HepG2 (cell line): ENCODE measurements at regions not wholly inside any gene's neighbourhood (a gene's known extent, or its start where the extent isn't known, plus 50 kb on each side); places are given as distances from the start of the nearest gene placed in this dataset.

ENCODE experiments used
- EP300 ChIP-seq, 3 experiments: sonication (generic) in 1 of 3; formaldehyde crosslinking in 1 of 3; IDR thresholded peaks; 2 replicates each; pipeline versions ENCODE4 v1.5.1 to v1.6.1; 2011 to 2020; ENCODE audit warnings: low read depth in 2 of 3, low read length in 2 of 3, borderline replicate concordance in 1 of 3, improper control_type of control experiment in 1 of 3, mild to moderate bottlenecking in 1 of 3, missing genetic modification reagents in 1 of 3, moderate library complexity in 1 of 3
- SMC3 ChIP-seq: IDR thresholded peaks from 2 replicates; pipeline ENCODE4 v1.6.1; 2011; ENCODE audit warnings: low read length, improper control_type of control experiment

- TF ChIP-seq SMC3 = no peak
- no peak for TF ChIP-seq EP300 (IDR thresholded peaks at IDR 0.05; ENCODE audit: low read depth in 2 of 2, low read length in 2 of 2)
- no peak for TF ChIP-seq EP300 (CRISPR knock-in tag; IDR thresholded peaks at IDR 0.05; ENCODE audit: borderline replicate concordance)
Observed at GRCh38 chr1:11391327-11391726, 87.6 kb upstream of the DISP3 start.
